GM23338 (cell line): ENCODE measurements at regions not wholly inside any gene's neighbourhood (a gene's known extent, or its start where the extent isn't known, plus 50 kb on each side); places are given as distances from the start of the nearest gene placed in this dataset.
"Not testable (repeated sequence)": the region's sequence is repeated elsewhere in the genome, so short reads cannot be mapped to it uniquely, and the experiment has no call there.

Source experiments
- ATAC-seq: fragments of 200-7000 bp; cut with Tn5 transposase; 3 replicates; pipeline ENCODE4 v1.9.1; 2020
- DNase-seq: peaks from one replicate; pipeline ENCODE4 v3.0.0-alpha.2; 2015; ENCODE audit warnings: low spot score
- H2AFZ ChIP-seq: fragments of 200-600 bp; sonication (generic); 2 replicates; pipeline ENCODE4 v1.8.0; 2016; ENCODE audit warnings: antibody characterized with exemption, mild to moderate bottlenecking, moderate library complexity
- H3F3A ChIP-seq: fragments of 200-600 bp; sonication (generic); replicated peaks from 2 replicates; pipeline ENCODE4 v1.8.0; 2017; ENCODE audit warnings: antibody characterized with exemption, mixed run types, low read depth
- H3K27ac ChIP-seq: fragments of 200-600 bp; sonication (generic); 2 replicates; pipeline ENCODE4 v1.6.1; 2016; ENCODE audit warnings: low read depth
- H3K27me3 ChIP-seq: fragments of 200-600 bp; sonication (generic); 2 replicates; pipeline ENCODE4 v1.8.0; 2016; ENCODE audit warnings: mild to moderate bottlenecking, mixed run types, moderate library complexity; ENCODE audit not compliant: insufficient read depth
- H3K36me3 ChIP-seq: fragments of 200-600 bp; sonication (generic); 2 replicates; pipeline ENCODE4 v1.8.0; 2016; ENCODE audit warnings: mild to moderate bottlenecking; ENCODE audit not compliant: insufficient read depth
- H3K4me1 ChIP-seq: fragments of 200-600 bp; sonication (generic); 2 replicates; pipeline ENCODE4 v1.8.0; 2016; ENCODE audit warnings: mild to moderate bottlenecking, moderate library complexity; ENCODE audit not compliant: insufficient read depth
- H3K4me2 ChIP-seq: fragments of 200-600 bp; sonication (generic); 2 replicates; pipeline ENCODE4 v1.7.1; 2017; ENCODE audit warnings: mixed run types
- H3K4me3 ChIP-seq: fragments of 200-600 bp; sonication (generic); 2 replicates; pipeline ENCODE4 v1.6.1; 2016; ENCODE audit warnings: mixed run types
- H3K79me2 ChIP-seq: fragments of 200-600 bp; sonication (generic); replicated peaks from 2 replicates; pipeline ENCODE4 v1.8.0; 2017; ENCODE audit warnings: mild to moderate bottlenecking; ENCODE audit not compliant: insufficient read depth
- H3K9me2 ChIP-seq: fragments of 200-600 bp; sonication (generic); 2 replicates; pipeline ENCODE4 v1.8.0; 2017; ENCODE audit not compliant: insufficient read depth
- H4K20me1 ChIP-seq: fragments of 200-600 bp; sonication (generic); replicated peaks from 2 replicates; pipeline ENCODE4 v1.8.0; 2017; ENCODE audit warnings: mild to moderate bottlenecking; ENCODE audit not compliant: insufficient read depth
- H3K27ac Mint-ChIP-seq: 2 replicates; pipeline ENCODE4 v1.8.0; 2020; ENCODE audit warnings: inconsistent platforms, mild to moderate bottlenecking, moderate library complexity, mixed read lengths
- H3K27me3 Mint-ChIP-seq: 3 replicates; pipeline ENCODE4 v1.8.0; 2022; ENCODE audit warnings: low read depth, mild to moderate bottlenecking, moderate library complexity, mixed read lengths, inconsistent platforms; ENCODE audit not compliant: insufficient read depth, poor library complexity
- H3K36me3 Mint-ChIP-seq: 3 replicates; pipeline ENCODE4 v1.8.0; 2021; ENCODE audit warnings: low read depth, mild to moderate bottlenecking, inconsistent platforms, moderate library complexity, mixed read lengths
- H3K4me1 Mint-ChIP-seq: 3 replicates; pipeline ENCODE4 v1.8.0; 2020; ENCODE audit warnings: mild to moderate bottlenecking, inconsistent platforms, mixed read lengths
- H3K4me3 Mint-ChIP-seq: 3 replicates; pipeline ENCODE4 v1.8.0; 2021; ENCODE audit warnings: moderate library complexity, mild to moderate bottlenecking, inconsistent platforms, mixed read lengths
- H3K9me3 Mint-ChIP-seq: 3 replicates; pipeline ENCODE4 v1.8.0; 2020; ENCODE audit warnings: moderate library complexity, mild to moderate bottlenecking, inconsistent platforms, mixed read lengths
- CREB1 ChIP-seq: fragments of 250-450 bp; sonication (Bioruptor Pico); IDR thresholded peaks from 2 replicates; pipeline ENCODE4 v1.5.0; 2020; ENCODE audit warnings: low read depth, mild to moderate bottlenecking, moderate library complexity
- EZH2phosphoT487 ChIP-seq: fragments of 200-600 bp; sonication (generic); IDR thresholded peaks from one replicate; pipeline ENCODE4 v1.8.1; 2018; ENCODE audit warnings: antibody characterized with exemption; ENCODE audit not compliant: unreplicated experiment
- JUNB ChIP-seq: IDR thresholded peaks from one replicate; pipeline ENCODE4 v1.6.1; 2016; ENCODE audit warnings: antibody characterized with exemption; ENCODE audit not compliant: unreplicated experiment
- NANOG ChIP-seq: IDR thresholded peaks from 2 replicates; pipeline ENCODE4 v1.6.1; 2016; ENCODE audit warnings: antibody characterized with exemption, borderline replicate concordance
- POLR2AphosphoS5 ChIP-seq: IDR thresholded peaks from 2 replicates; pipeline ENCODE4 v1.6.1; 2016; ENCODE audit warnings: antibody characterized with exemption, low read depth
- REST ChIP-seq: IDR thresholded peaks from one replicate; pipeline ENCODE4 v1.6.1; 2018; ENCODE audit warnings: antibody characterized with exemption; ENCODE audit not compliant: unreplicated experiment
- ZNF114 ChIP-seq: fragments of 250-450 bp; sonication (Bioruptor Pico); IDR thresholded peaks from 2 replicates; pipeline ENCODE4 v1.5.0; 2020; ENCODE audit warnings: mild to moderate bottlenecking, moderate library complexity
- ZNF331 ChIP-seq: fragments of 250-450 bp; sonication (Bioruptor Pico); IDR thresholded peaks from 2 replicates; pipeline ENCODE4 v1.5.0; 2020; ENCODE audit warnings: low read depth, mild to moderate bottlenecking, moderate library complexity

GRCh38 chr13:73809561-73809960 lies 324.6 kb downstream of the KLF12 start (continued):
- TF ChIP-seq REST (no peak), ZNF331 (CRISPR knock-in tag) (no peak), POLR2AphosphoS5 (no peak), NANOG (no peak), CREB1 (CRISPR knock-in tag) (no peak)

GRCh38 chr13:73808318-73808717 lies 325.9 kb downstream of the KLF12 start:
- no peak overlapping the region for H2AFZ ChIP-seq
- no peaks in the 10 kb centered on the region for H3K9me2 ChIP-seq
- H4K20me1 ChIP-seq: no peaks in the 10 kb centered on the region
- H3K27me3 ChIP-seq: no peaks in the 10 kb centered on the region
- no peak overlapping the region for H3K27ac ChIP-seq
- H3K79me2 ChIP-seq: no peaks in the 10 kb centered on the region
- Mint-ChIP-seq H3K4me3 (no peak overlapping the region), H3K36me3 (no peaks in the 10 kb centered on the region), H3K9me3 (no peaks in the 10 kb centered on the region), H3K27me3 (peaks cover 3% of the 10 kb centered on the region), H3K4me1 (peaks cover 17% of the 10 kb centered on the region; the same call in 2 of the 3 replicates), H3K27ac (no peak overlapping the region)
- DNase-seq (no peak), ATAC-seq (no peak)
- no peaks in the 10 kb centered on the region for H3F3A ChIP-seq
- H3K4me3 ChIP-seq: no peak overlapping the region
- no peaks in the 10 kb centered on the region for H3K36me3 ChIP-seq
- TF ChIP-seq EZH2phosphoT487: no peak
- no peak for TF ChIP-seq JUNB
- no peak for TF ChIP-seq ZNF114 (CRISPR knock-in tag)
- H3K4me1 ChIP-seq: peaks cover 13% of the 10 kb centered on the region
- H3K4me2 ChIP-seq: no peak overlapping the region

- not testable (repeated sequence) for H3K9me3 Mint-ChIP-seq, H3K4me2 ChIP-seq, H3K79me2 ChIP-seq, ATAC-seq, H2AFZ ChIP-seq, H4K20me1 ChIP-seq, H3K4me3 ChIP-seq, H3K27ac Mint-ChIP-seq, H3K36me3 Mint-ChIP-seq, H3K4me3 Mint-ChIP-seq, H3K27me3 Mint-ChIP-seq, H3K36me3 ChIP-seq, H3F3A ChIP-seq, H3K27me3 ChIP-seq, H3K27ac ChIP-seq, H3K9me2 ChIP-seq, DNase-seq
- H3K4me1 Mint-ChIP-seq: peaks cover 17% of the 10 kb centered on the region; the same call in 2 of the 3 replicates
- H3K4me1 ChIP-seq: peaks cover 13% of the 10 kb centered on the region
Measured at GRCh38 chr13:73805326-73805958, 328.8 kb downstream of the KLF12 start.
